ENCODE measurements at regions not wholly inside any gene's neighbourhood (a gene's known extent, or its start where the extent isn't known, plus 50 kb on each side); places are given as distances from the start of the nearest gene placed in this dataset.
A peak's percentile ranks its signal among the peaks of the same experiment; 100 is the strongest.
"Not testable (repeated sequence)": the region's sequence is repeated elsewhere in the genome, so short reads cannot be mapped to it uniquely, and the experiment has no call there.

- in situ Hi-C loops (cut with MboI; ENCODE audit: low pct_unique_long_range_greater_than_20kb, low sequenced_read_pairs, unreplicated experiment) = no loop called here
- TF ChIP-seq CTCF (IDR thresholded peaks at IDR 0.05; ENCODE audit: extremely low read depth, insufficient read depth, missing control alignments) = no peak
- DNase-seq (ENCODE audit: low spot score) = no peak
These were observed 54.3 kb upstream of the LRCH1 start for GRCh38 chr13:46498650-46499049.

DNA sequence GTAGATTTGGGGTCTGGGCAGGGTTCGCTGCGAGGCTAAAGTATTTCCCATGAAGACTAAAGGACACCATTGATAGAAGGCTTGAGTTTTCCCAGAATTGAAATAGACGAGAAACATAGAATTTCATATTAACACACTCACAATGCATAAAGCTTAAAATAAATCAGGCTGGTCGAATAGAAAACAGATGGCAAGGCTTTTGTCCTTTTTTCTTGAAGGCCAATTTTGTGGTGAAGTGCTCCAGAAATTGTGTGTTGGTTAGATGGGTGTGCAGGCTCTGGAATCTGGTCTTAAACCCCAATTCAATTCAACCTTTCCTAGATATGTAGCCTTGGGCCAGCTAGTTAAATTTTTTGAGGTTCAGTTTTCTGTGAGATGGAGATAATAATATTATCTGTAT, 56.9 kb upstream of the LRCH1 start:
- in situ Hi-C loops (cut with MboI; ENCODE audit: low pct_unique_long_range_greater_than_20kb, low sequenced_read_pairs, unreplicated experiment) = no loop called here
- no peak for DNase-seq (ENCODE audit: low spot score)
- TF ChIP-seq CTCF (IDR thresholded peaks at IDR 0.05; ENCODE audit: extremely low read depth, insufficient read depth, missing control alignments) = no peak

DNA sequence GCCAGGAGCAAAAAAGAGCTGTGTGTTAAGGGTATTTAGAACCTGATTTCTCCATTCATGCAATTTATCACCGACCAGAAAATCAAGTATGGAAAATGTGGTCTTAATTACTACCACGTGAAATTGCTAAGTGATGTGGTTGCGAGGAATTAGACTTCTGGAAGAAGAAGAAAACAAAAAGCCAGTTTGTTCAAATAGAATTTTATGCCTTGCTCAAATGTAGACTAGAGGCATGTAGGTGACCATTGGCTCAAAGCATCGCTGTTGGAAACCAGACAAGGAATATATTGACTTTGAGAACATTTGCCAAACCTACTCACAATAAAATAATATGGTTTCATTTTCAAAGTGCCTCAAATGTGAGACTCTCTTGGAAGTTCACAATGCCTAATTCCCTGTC, 57.3 kb upstream of the LRCH1 start:
- TF ChIP-seq CTCF (IDR thresholded peaks at IDR 0.05; ENCODE audit: extremely low read depth, insufficient read depth, missing control alignments) = no peak
- in situ Hi-C loops (cut with MboI; ENCODE audit: low pct_unique_long_range_greater_than_20kb, low sequenced_read_pairs, unreplicated experiment) = no loop called here
- no peak for DNase-seq (ENCODE audit: low spot score)

GRCh38 chr13:46495066-46495465, 57.9 kb upstream of the LRCH1 start:
- in situ Hi-C loops (cut with MboI; ENCODE audit: low pct_unique_long_range_greater_than_20kb, low sequenced_read_pairs, unreplicated experiment) = no loop called here
- TF ChIP-seq CTCF (IDR thresholded peaks at IDR 0.05; ENCODE audit: extremely low read depth, insufficient read depth, missing control alignments) = no peak

DNA sequence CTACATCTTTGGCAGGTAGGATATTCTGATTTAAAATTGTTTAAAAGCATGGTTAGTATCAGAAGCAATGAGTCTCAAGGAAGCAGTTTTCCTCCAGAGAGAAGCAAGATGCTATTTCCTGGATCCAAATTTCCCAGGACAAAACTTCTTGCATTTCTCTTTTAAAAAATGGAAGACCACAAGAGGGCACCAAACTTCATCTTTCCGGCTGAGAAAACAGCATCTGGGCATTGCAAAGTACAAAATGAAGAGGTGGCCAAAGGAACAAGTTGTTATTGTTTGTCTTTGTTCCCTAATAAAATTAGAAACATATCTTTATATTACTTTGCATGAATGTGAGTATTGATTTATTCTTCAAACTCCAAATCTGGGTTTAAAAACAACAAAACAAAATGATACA, 60.0 kb upstream of the LRCH1 start:
- TF ChIP-seq CTCF (IDR thresholded peaks at IDR 0.05; ENCODE audit: extremely low read depth, insufficient read depth, missing control alignments) = peak; percentile 61
- in situ Hi-C loops (cut with MboI; ENCODE audit: low pct_unique_long_range_greater_than_20kb, low sequenced_read_pairs, unreplicated experiment) = no loop called here
- peak; percentile 32 for DNase-seq (ENCODE audit: low spot score)

More at GRCh38 chr13:46495066-46495465, 57.9 kb upstream of the LRCH1 start:
- DNase-seq (ENCODE audit: low spot score) = no peak

DNA sequence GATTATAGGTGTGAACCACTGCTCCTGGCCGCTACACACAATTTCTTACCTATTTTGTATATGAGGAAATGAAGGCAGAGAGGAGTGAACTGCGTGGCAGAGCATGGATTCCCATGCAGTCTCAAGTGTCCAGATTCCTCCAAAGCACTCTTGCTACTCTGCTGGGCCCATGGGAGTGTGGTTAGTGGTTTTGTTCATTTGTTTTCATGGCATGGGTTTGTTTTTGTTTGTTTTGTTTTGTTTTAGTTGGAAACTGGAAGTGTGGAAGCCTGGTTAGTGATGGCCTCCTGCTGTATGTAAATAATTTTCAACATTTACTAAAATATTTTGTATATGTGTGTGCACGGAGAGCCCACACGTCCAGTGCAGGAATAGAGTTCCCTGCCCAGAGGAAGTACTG, 61.3 kb upstream of the LRCH1 start:
- TF ChIP-seq CTCF (IDR thresholded peaks at IDR 0.05; ENCODE audit: extremely low read depth, insufficient read depth, missing control alignments) = no peak
- DNase-seq (ENCODE audit: low spot score) = no peak
- in situ Hi-C loops (cut with MboI; ENCODE audit: low pct_unique_long_range_greater_than_20kb, low sequenced_read_pairs, unreplicated experiment) = no loop called here

GRCh38 chr13:46490713-46491112, 62.3 kb upstream of the LRCH1 start:
- DNase-seq (ENCODE audit: low spot score); in situ Hi-C loops (cut with MboI; ENCODE audit: low pct_unique_long_range_greater_than_20kb, low sequenced_read_pairs, unreplicated experiment): not testable (repeated sequence)
